Cardiac fibroblast (primary cell): ENCODE measurements at regions not wholly inside any gene's neighbourhood (a gene's known extent, or its start where the extent isn't known, plus 50 kb on each side); places are given as distances from the start of the nearest gene placed in this dataset.
"Not testable (repeated sequence)": the region's sequence is repeated elsewhere in the genome, so short reads cannot be mapped to it uniquely, and the experiment has no call there.

Experiments used
- DNase-seq, 2 donors: peaks; one replicate each; pipeline versions ENCODE4 v3.0.0 to v3.0.0-alpha.2; 2010; ENCODE audit warnings: low read depth in 2 of 2
- H3K4me3 ChIP-seq, 2 donors: replicated peaks in 1 of 2; 1 replicate in 1 of 2; 2 replicates in 1 of 2; pipeline ENCODE4 v1.5.1; 2011; ENCODE audit warnings: low read depth in 2 of 2, low read length in 2 of 2, mild to moderate bottlenecking in 2 of 2, moderate library complexity in 1 of 2
- CTCF ChIP-seq: IDR thresholded peaks from one replicate; pipeline ENCODE4 v1.5.1; 2011; ENCODE audit warnings: low read depth, mild to moderate bottlenecking, low read length, inconsistent platforms

- TF ChIP-seq CTCF = no peak
- H3K4me3 ChIP-seq = no peak overlapping the region
Measured at GRCh38 chr4:56132835-56133234, 184.1 kb downstream of the CEP135 start.

GRCh38 chr4:56132188-56132587 is 183.4 kb downstream of the CEP135 start:
- DNase-seq = not testable (repeated sequence)

More at GRCh38 chr4:56132835-56133234, 184.1 kb downstream of the CEP135 start:
- DNase-seq = peak in 1 of 2 donors; percentile 51

GRCh38 chr4:56130606-56131155 is 181.9 kb downstream of the CEP135 start:
- H3K4me3 ChIP-seq = no peak overlapping the region
- TF ChIP-seq CTCF = no peak
- peak; percentile 14 to 53 for DNase-seq

More at GRCh38 chr4:56132188-56132587, 183.4 kb downstream of the CEP135 start:
- not testable (repeated sequence) for H3K4me3 ChIP-seq

- TF ChIP-seq CTCF = peak; percentile 27
- DNase-seq = peak in 1 of 2 donors; percentile 69
- no peak overlapping the region for H3K4me3 ChIP-seq
Measured at GRCh38 chr4:56129431-56129861, 180.7 kb downstream of the CEP135 start.

GRCh38 chr4:56128213-56128612 is 179.5 kb downstream of the CEP135 start:
- TF ChIP-seq CTCF = no peak
- DNase-seq = peak; percentile 83 to 88
- H3K4me3 ChIP-seq = no peak overlapping the region

- DNase-seq = peak; percentile 52 to 64
- TF ChIP-seq CTCF = no peak
- no peak overlapping the region for H3K4me3 ChIP-seq
Measured at GRCh38 chr4:56127716-56128115, 179.0 kb downstream of the CEP135 start.

- H3K4me3 ChIP-seq = no peak overlapping the region
- TF ChIP-seq CTCF = no peak
- DNase-seq = no peak
Measured at GRCh38 chr4:56123547-56123946, 174.8 kb downstream of the CEP135 start.
